ENCODE measurements at regions not wholly inside any gene's neighbourhood (a gene's known extent, or its start where the extent isn't known, plus 50 kb on each side); places are given as distances from the start of the nearest gene placed in this dataset.

GRCh38 chr2:222776792-222777191 lies 84.0 kb upstream of the ACSL3 start:
- no peak for TF ChIP-seq CTCF (IDR thresholded peaks at IDR 0.05; ENCODE audit: low read depth, low read length, poor library complexity, severe bottlenecking)
- no peak for TF ChIP-seq EZH2phosphoT487 (IDR thresholded peaks at IDR 0.05; ENCODE audit: borderline replicate concordance, low read length)
- Histone ChIP-seq H3K27ac (ENCODE audit: low read depth, low read length) (no peak overlapping the region), H3K79me2 (ENCODE audit: control insufficient read depth, low read length) (no peaks in the 10 kb centered on the region), H3K4me3 (ENCODE audit: low read length) (no peak overlapping the region), H3K4me1 (ENCODE audit: control insufficient read depth, low read length) (no peaks in the 10 kb centered on the region), H3K27me3 (ENCODE audit: control insufficient read depth, low read length) (no peaks in the 10 kb centered on the region; the same call in 1 of the 2 replicates), H3K36me3 (ENCODE audit: control insufficient read depth, low read length) (no peaks in the 10 kb centered on the region), H3K4me2 (ENCODE audit: low read length) (no peak overlapping the region), H3K9me3 (ENCODE audit: control insufficient read depth, insufficient read depth, low read length) (no peaks in the 10 kb centered on the region; the same call in 1 of the 2 replicates), H4K20me1 (ENCODE audit: control insufficient read depth, insufficient read depth, low read depth, low read length) (no peaks in the 10 kb centered on the region), H3F3A (ENCODE audit: control insufficient read depth, insufficient read depth) (no peaks in the 10 kb centered on the region), H3K9me2 (replicated peaks; ENCODE audit: control insufficient read depth, low read length) (no peaks in the 10 kb centered on the region)

- Histone ChIP-seq H3K4me1 (ENCODE audit: control insufficient read depth, low read length) (no peaks in the 10 kb centered on the region), H4K20me1 (ENCODE audit: control insufficient read depth, insufficient read depth, low read depth, low read length) (no peaks in the 10 kb centered on the region), H3K79me2 (ENCODE audit: control insufficient read depth, low read length) (no peaks in the 10 kb centered on the region), H3K9me3 (ENCODE audit: control insufficient read depth, insufficient read depth, low read length) (peaks cover 3% of the 10 kb centered on the region; the same call in 1 of the 2 replicates), H3K4me3 (ENCODE audit: low read length) (no peak overlapping the region), H3K27ac (ENCODE audit: low read depth, low read length) (no peak overlapping the region), H3K36me3 (ENCODE audit: control insufficient read depth, low read length) (no peaks in the 10 kb centered on the region), H3K4me2 (ENCODE audit: low read length) (no peak overlapping the region), H3K27me3 (ENCODE audit: control insufficient read depth, low read length) (no peaks in the 10 kb centered on the region; the same call in 1 of the 2 replicates), H3K9me2 (replicated peaks; ENCODE audit: control insufficient read depth, low read length) (no peaks in the 10 kb centered on the region), H3F3A (ENCODE audit: control insufficient read depth, insufficient read depth) (no peaks in the 10 kb centered on the region)
- TF ChIP-seq CTCF (IDR thresholded peaks at IDR 0.05; ENCODE audit: low read depth, low read length, poor library complexity, severe bottlenecking) (no peak), EZH2phosphoT487 (IDR thresholded peaks at IDR 0.05; ENCODE audit: borderline replicate concordance, low read length) (no peak)
These were observed 82.4 kb upstream of the ACSL3 start for GRCh38 chr2:222778400-222778799.

GRCh38 chr2:222779145-222779832 lies 81.5 kb upstream of the ACSL3 start:
- H3K9me3 ChIP-seq (ENCODE audit: control insufficient read depth, insufficient read depth, low read length), result peaks cover 3% of the 10 kb centered on the region; the same call in 1 of the 2 replicates
- no peak for TF ChIP-seq EZH2phosphoT487 (IDR thresholded peaks at IDR 0.05; ENCODE audit: borderline replicate concordance, low read length)
- no peak for TF ChIP-seq CTCF (IDR thresholded peaks at IDR 0.05; ENCODE audit: low read depth, low read length, poor library complexity, severe bottlenecking)

More at GRCh38 chr2:222779145-222779832, 81.5 kb upstream of the ACSL3 start:
- no peaks in the 10 kb centered on the region for H3K4me1 ChIP-seq (ENCODE audit: control insufficient read depth, low read length)
- no peaks in the 10 kb centered on the region for H3K36me3 ChIP-seq (ENCODE audit: control insufficient read depth, low read length)
- H4K20me1 ChIP-seq (ENCODE audit: control insufficient read depth, insufficient read depth, low read depth, low read length), result no peaks in the 10 kb centered on the region
- H3K27me3 ChIP-seq (ENCODE audit: control insufficient read depth, low read length), result no peaks in the 10 kb centered on the region; the same call in 1 of the 2 replicates
- no peaks in the 10 kb centered on the region for H3F3A ChIP-seq (ENCODE audit: control insufficient read depth, insufficient read depth)
- H3K9me2 ChIP-seq (replicated peaks; ENCODE audit: control insufficient read depth, low read length), result no peaks in the 10 kb centered on the region; the same call in 1 of the 2 replicates
- H3K4me3 ChIP-seq (ENCODE audit: low read length), result no peak overlapping the region
- H3K4me2 ChIP-seq (ENCODE audit: low read length), result no peak overlapping the region
- no peaks in the 10 kb centered on the region for H3K79me2 ChIP-seq (ENCODE audit: control insufficient read depth, low read length)
- H3K27ac ChIP-seq (ENCODE audit: low read depth, low read length), result no peak overlapping the region
